ENCODE measurements at regions not wholly inside any gene's neighbourhood (a gene's known extent, or its start where the extent isn't known, plus 50 kb on each side); places are given as distances from the start of the nearest gene placed in this dataset.

- no peak overlapping the region for H3K4me3 ChIP-seq
- no peak overlapping the region for H3K27ac ChIP-seq
- DNase-seq (ENCODE audit: low read depth in 1 of 2, low spot score in 1 of 2) = no peak
- no peaks in the 10 kb centered on the region for H3K27me3 ChIP-seq
- no peaks in the 10 kb centered on the region for H3K36me3 ChIP-seq
- no peaks in the 10 kb centered on the region for H3K4me1 ChIP-seq (ENCODE audit: low read depth)
- TF ChIP-seq, protein P1, sequence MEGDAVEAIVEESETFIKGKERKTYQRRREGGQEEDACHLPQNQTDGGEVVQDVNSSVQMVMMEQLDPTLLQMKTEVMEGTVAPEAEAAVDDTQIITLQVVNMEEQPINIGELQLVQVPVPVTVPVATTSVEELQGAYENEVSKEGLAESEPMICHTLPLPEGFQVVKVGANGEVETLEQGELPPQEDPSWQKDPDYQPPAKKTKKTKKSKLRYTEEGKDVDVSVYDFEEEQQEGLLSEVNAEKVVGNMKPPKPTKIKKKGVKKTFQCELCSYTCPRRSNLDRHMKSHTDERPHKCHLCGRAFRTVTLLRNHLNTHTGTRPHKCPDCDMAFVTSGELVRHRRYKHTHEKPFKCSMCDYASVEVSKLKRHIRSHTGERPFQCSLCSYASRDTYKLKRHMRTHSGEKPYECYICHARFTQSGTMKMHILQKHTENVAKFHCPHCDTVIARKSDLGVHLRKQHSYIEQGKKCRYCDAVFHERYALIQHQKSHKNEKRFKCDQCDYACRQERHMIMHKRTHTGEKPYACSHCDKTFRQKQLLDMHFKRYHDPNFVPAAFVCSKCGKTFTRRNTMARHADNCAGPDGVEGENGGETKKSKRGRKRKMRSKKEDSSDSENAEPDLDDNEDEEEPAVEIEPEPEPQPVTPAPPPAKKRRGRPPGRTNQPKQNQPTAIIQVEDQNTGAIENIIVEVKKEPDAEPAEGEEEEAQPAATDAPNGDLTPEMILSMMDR (IDR thresholded peaks at IDR 0.05; ENCODE audit: low read depth, low read length) = no peak
- no peaks in the 10 kb centered on the region for H3K9me3 ChIP-seq (ENCODE audit: low read depth)
Measured at GRCh38 chr11:69560141-69560790, 78.8 kb downstream of the LINC01488 start.

GRCh38 chr11:69562302-69562701 lies 78.7 kb upstream of the CCND1 start:
- TF ChIP-seq, protein P1 (IDR thresholded peaks at IDR 0.05; ENCODE audit: low read depth, low read length) = no peak
- no peak for DNase-seq (ENCODE audit: low read depth in 1 of 2, low spot score in 1 of 2)
- Histone ChIP-seq H3K4me1 (ENCODE audit: low read depth) (no peaks in the 10 kb centered on the region), H3K27ac (no peak overlapping the region), H3K27me3 (no peaks in the 10 kb centered on the region), H3K36me3 (no peaks in the 10 kb centered on the region), H3K9me3 (ENCODE audit: low read depth) (no peaks in the 10 kb centered on the region), H3K4me3 (no peak overlapping the region)

DNA sequence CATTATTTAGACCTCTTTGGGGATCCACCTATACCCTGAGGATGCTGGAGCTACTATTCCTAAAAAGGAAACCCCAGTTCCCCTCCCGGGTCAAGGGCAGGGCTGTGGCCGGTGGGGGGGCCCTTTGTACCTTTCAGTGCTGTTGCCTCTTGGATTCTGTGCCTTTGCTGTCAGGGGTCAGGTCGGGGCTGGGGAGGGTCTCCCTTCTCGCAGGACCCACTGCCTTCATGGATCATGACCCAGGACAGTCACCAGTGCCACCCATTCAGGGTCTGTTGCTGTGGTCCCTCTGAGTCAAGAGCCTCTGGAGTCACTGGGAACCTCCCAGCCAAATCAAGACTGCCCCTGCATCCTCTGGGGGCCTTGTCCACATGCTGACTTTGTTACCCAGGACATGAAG lies 78.1 kb upstream of the CCND1 start:
- Histone ChIP-seq H3K27me3 (no peaks in the 10 kb centered on the region), H3K36me3 (no peaks in the 10 kb centered on the region), H3K27ac (no peak overlapping the region), H3K4me1 (ENCODE audit: low read depth) (no peaks in the 10 kb centered on the region), H3K9me3 (ENCODE audit: low read depth) (no peaks in the 10 kb centered on the region), H3K4me3 (no peak overlapping the region)
- DNase-seq (ENCODE audit: low read depth in 1 of 2, low spot score in 1 of 2) = no peak
- TF ChIP-seq, protein P1 (IDR thresholded peaks at IDR 0.05; ENCODE audit: low read depth, low read length) = no peak

- H3K4me1 ChIP-seq (ENCODE audit: low read depth) = no peaks in the 10 kb centered on the region
- H3K36me3 ChIP-seq = no peaks in the 10 kb centered on the region
- TF ChIP-seq, protein P1 (IDR thresholded peaks at IDR 0.05; ENCODE audit: low read depth, low read length) = no peak
Measured at GRCh38 chr11:69563306-69563705, 77.7 kb upstream of the CCND1 start.

DNA sequence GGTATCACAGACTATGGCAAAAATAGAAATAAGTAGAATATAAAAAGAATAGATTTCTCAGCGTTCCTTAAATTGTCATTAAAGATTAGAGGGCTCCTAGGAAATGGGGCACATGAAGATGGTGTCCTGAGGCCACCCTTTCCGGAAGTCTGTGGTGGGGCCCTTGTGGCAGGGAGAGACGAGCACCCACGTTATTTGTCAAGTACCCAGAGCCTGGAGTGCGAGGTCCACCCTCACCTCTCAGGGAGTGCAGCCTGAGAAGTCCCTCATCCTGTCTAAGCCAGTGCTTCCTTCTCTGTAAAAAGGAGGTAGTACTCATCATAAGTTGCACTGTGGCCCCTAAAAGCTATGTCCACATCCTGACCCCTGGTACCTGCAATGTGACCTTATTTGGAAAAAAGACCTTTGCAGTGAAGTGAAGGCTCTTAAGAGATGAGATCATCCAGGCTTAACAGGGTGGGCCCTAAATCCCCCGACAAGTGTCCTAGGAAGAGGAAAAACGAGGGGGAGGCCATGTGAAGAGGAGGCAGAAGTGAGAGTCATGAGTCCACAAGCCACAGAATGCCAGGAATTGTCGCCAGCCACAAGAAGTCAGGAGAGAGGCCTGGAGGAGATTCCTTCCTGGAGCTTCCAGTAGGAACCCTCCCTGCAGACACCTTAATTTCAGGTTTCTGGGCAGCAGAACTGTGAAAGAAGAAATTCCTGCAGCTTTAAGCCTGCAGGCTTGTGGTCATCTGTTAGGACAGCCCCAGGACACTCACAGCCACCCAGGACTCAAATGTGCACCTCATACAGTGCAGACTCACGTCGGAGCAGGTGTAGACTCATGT lies 76.8 kb upstream of the CCND1 start:
- DNase-seq (ENCODE audit: low read depth in 1 of 2, low spot score in 1 of 2) = no peak
- H3K27ac ChIP-seq = no peak overlapping the region
- no peaks in the 10 kb centered on the region for H3K9me3 ChIP-seq (ENCODE audit: low read depth)
- H3K4me3 ChIP-seq = no peak overlapping the region
- TF ChIP-seq, protein P1 (IDR thresholded peaks at IDR 0.05; ENCODE audit: low read depth, low read length) = no peak
- H3K4me1 ChIP-seq (ENCODE audit: low read depth) = no peaks in the 10 kb centered on the region
- H3K36me3 ChIP-seq = no peaks in the 10 kb centered on the region
- H3K27me3 ChIP-seq = no peaks in the 10 kb centered on the region

More at GRCh38 chr11:69563306-69563705, 77.7 kb upstream of the CCND1 start:
- no peaks in the 10 kb centered on the region for H3K27me3 ChIP-seq
- no peaks in the 10 kb centered on the region for H3K9me3 ChIP-seq (ENCODE audit: low read depth)
- no peak overlapping the region for H3K27ac ChIP-seq
- no peak overlapping the region for H3K4me3 ChIP-seq
- DNase-seq (ENCODE audit: low read depth in 1 of 2, low spot score in 1 of 2) = no peak
